ENCODE measurements at regions not wholly inside any gene's neighbourhood (a gene's known extent, or its start where the extent isn't known, plus 50 kb on each side); places are given as distances from the start of the nearest gene placed in this dataset.

GRCh38 chr16:22970209-22970865 lies 156.4 kb downstream of the HS3ST2 start:
- Histone ChIP-seq H3K36me3 (no peaks in the 10 kb centered on the region), H3K4me1 (no peaks in the 10 kb centered on the region), H3K9me3 (no peaks in the 10 kb centered on the region), H3K4me3 (no peak overlapping the region), H3K27me3 (ENCODE audit: low read depth) (peaks cover 5% of the 10 kb centered on the region), H3K27ac (no peak overlapping the region)
- DNase-seq, result no peak
- intact Hi-C loops (cut with DNase I), result no loop called here
- ATAC-seq, result peak; percentile 24 to 38
- no peak for TF ChIP-seq CTCF (IDR thresholded peaks at IDR 0.05)

GRCh38 chr16:22969567-22969966 lies 155.6 kb downstream of the HS3ST2 start:
- no peak overlapping the region for H3K27ac ChIP-seq
- no peak overlapping the region for H3K4me3 ChIP-seq
- DNase-seq (no peak), ATAC-seq (no peak)
- no peaks in the 10 kb centered on the region for H3K36me3 ChIP-seq
- H3K4me1 ChIP-seq, result no peaks in the 10 kb centered on the region
- intact Hi-C loops (cut with DNase I), result no loop called here
- H3K27me3 ChIP-seq (ENCODE audit: low read depth), result peaks cover 3% of the 10 kb centered on the region
- H3K9me3 ChIP-seq, result no peaks in the 10 kb centered on the region
- TF ChIP-seq CTCF (IDR thresholded peaks at IDR 0.05), result no peak

GRCh38 chr16:22968931-22969330 lies 155.0 kb downstream of the HS3ST2 start:
- Histone ChIP-seq H3K4me3 (no peak overlapping the region), H3K9me3 (no peaks in the 10 kb centered on the region), H3K27me3 (ENCODE audit: low read depth) (peaks cover 3% of the 10 kb centered on the region), H3K4me1 (no peaks in the 10 kb centered on the region), H3K36me3 (no peaks in the 10 kb centered on the region), H3K27ac (no peak overlapping the region)
- intact Hi-C loops (cut with DNase I), result no loop called here
- DNase-seq, result no peak
- ATAC-seq, result no peak
- no peak for TF ChIP-seq CTCF (IDR thresholded peaks at IDR 0.05)

- ATAC-seq (no peak), DNase-seq (no peak)
- H3K4me3 ChIP-seq, result no peak overlapping the region
- intact Hi-C loops (cut with DNase I), result no loop called here
- H3K36me3 ChIP-seq, result no peaks in the 10 kb centered on the region
- H3K4me1 ChIP-seq, result no peaks in the 10 kb centered on the region
- no peak for TF ChIP-seq CTCF (IDR thresholded peaks at IDR 0.05)
- H3K9me3 ChIP-seq, result no peaks in the 10 kb centered on the region
- H3K27me3 ChIP-seq (ENCODE audit: low read depth), result peaks cover 3% of the 10 kb centered on the region
- H3K27ac ChIP-seq, result no peak overlapping the region
Observed at GRCh38 chr16:22967521-22968095, 153.6 kb downstream of the HS3ST2 start.
